CD4-positive, alpha-beta T cell treated with Interleukin-4 for 4 hours (primary cell): ENCODE measurements at regions not wholly inside any gene's neighbourhood (a gene's known extent, or its start where the extent isn't known, plus 50 kb on each side); places are given as distances from the start of the nearest gene placed in this dataset.

Experiments used
- DNase-seq: peaks from one replicate; pipeline ENCODE4 v3.0.0-alpha.2; 2020

DNA sequence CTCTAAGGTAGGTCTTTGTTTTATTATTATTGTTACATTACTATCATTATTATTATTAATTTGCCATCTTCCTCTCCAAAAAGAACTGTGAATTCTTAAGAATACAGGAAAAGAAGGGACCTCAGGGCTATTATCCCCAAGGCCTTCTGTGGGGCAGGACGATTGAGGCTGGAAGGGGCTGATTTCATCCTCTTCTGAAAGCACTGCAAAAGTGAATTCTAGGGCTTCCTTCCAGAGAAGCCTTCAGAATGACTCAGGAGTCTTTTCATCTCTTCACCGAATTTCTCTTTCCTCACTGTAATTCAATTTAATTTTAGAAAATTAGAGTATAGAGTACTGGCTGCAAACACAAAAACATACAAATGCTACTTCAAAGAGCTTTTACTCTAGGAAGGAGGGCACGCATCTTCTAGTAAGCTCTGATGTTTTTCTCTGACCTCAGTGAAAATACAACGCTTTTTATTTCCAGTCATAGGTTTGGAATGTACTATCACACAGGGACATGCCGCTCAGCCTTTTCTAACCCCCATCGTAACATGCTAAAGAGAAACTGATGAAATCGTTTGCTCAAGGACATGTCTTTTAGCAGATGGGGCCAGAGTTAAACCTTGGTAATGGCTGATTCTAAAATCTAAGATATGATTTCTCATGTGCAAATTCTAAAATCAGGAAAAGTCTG is 280.2 kb upstream of the PITRM1 start:
- DNase-seq = no peak

DNA sequence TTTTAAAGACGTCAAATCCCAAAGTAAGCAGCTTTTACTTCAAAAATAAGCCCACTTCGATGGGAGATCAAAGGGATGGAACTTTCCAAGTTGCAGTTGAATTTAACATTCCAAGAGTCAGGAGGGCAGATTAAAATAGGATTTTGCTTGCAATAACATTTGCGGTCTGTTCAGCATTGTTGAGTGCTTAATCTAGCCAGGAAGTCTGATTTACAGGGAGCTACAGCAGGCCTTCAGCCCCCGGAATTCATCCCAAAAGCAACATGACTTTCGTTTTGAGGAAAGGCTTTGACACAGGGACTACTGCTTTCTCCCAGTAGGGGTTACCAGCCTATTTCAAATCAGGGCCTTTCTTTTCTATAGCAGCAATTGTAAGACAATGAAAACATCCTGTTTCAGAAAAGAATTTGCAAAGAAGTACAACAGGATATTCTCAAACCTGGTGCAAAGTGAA is 279.6 kb upstream of the PITRM1 start:
- peak; percentile 20 for DNase-seq

DNA sequence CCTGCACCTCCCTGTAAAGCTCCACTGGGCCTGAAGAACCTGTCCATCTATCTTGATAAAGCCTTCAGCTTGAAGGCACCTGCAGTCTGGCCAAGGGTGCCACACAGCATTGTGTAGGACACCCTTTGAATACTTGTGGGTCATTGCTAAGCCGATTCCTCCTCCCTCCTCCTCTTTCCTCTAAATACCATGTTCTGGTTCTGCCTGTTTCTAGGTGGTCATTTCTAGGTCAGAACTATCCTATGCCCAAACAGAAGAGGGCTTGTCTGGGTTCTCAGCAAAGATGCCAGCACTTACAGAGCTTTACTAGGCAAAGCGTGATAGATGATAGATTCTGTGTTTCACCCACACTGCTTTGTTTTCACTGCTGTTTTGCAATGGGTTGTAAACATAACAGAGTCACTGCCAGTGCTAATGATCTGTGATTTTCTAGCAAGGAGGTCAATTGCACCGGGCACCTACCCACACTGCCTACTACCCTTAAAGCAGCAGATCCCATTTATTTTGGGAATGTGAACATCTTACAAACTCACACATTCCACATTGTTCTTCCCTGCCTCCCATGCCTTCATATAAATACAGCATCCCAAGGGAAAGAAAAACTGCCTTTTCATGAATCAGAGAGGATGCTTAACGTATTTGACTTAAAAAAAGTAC is 279.1 kb upstream of the PITRM1 start:
- DNase-seq = no peak

DNA sequence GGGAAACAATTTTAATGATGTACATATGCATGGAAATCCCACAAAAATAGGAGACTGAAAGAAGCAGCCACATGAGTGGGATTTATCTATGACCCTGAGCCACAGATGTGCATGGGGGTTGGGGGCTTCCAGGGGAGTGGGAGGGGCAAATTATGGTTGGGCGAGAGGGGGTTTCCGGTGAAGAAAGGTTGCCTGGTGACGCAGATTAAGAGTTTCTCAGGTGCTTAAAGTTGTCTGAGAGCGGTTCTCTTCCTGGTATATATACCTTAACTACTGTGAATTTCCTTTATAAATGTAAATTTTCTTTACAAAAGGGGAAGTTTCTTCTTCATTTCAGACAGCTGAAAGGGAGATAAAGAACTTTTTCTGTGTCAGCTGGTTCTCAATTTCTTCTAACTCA is 273.6 kb upstream of the PITRM1 start:
- DNase-seq = no peak

DNA sequence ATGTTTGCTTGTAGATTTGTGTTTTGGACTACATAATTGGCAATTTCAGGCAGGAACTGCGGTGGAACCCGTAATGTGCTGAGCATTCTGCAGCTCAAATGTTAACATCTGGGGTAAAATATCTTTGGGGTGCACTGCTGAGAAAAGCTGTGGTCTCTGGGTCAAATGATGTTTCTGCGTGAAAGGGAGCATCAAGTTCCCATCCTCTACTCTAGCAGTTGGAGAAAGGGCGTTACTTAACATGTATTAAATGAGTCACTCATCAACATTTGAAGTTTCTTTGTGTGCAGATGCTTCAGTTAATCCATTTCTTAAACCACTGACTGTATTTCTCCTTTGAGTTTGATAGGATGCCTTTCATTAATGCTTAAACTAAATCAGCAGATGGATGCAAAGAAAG is 273.1 kb upstream of the PITRM1 start:
- DNase-seq = no peak

DNA sequence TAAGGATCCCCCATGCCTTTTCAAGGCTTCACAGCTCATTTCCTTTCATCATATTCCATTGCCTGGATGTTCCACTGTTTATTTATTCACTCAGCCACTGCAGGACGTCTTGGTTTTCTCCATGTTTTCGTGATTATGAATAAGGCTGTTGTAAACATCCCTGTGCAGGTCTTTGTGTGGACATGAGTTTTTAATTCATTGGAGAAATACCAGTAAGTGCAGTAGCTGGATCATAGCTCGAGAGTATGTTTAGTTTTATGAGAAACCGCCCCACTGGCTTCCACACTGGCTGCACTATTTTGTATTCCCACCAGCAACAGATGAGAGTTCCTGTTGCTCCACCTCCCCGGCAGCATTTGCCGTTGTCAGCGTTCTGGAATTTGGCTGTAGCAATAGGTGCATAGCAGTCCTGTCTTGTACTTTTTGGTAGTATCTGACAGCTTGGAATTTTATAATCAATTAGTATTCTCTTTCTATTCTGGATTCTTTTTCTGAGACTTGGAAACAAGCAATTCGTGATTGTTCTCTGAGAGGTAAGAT is 269.9 kb upstream of the PITRM1 start:
- no peak for DNase-seq

DNA sequence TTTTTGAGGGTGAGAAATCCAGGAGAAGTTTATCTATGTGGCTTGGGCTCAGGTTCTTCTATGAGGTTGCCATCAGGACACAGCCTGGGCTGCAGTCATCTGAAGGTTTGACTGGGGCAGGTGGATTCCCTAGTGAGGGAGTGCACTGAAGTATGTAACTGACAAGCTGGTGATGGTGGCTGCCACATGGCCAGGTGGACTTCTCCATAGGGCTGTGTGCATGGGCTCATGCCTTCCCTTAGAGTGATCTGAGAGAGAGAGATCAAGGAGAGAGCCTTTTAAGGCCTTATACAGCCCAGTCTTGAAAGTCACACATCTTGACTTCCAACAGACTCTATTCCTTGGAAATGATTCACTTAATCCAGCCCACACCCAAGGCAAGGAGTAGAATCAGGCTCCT is 266.6 kb upstream of the PITRM1 start:
- DNase-seq = no peak

DNA sequence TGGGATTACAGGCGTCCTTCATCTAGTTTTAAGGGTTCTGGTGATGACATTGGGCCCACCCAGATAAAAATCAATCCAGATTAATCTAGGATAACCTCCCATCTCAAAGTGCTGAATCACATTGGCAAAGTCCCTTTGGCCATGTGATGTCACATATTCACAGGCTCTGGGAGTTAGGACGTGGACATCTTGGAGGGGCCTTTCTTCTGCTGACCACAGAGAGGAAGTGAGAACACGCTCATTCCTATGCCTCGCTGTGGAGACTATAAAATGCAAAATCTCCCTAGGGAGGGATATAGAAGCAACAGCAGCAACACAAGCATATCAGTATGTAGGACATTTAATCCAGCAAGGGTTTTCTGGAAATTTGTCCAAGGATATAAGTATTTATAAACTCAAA is 266.0 kb upstream of the PITRM1 start:
- DNase-seq = no peak

DNA sequence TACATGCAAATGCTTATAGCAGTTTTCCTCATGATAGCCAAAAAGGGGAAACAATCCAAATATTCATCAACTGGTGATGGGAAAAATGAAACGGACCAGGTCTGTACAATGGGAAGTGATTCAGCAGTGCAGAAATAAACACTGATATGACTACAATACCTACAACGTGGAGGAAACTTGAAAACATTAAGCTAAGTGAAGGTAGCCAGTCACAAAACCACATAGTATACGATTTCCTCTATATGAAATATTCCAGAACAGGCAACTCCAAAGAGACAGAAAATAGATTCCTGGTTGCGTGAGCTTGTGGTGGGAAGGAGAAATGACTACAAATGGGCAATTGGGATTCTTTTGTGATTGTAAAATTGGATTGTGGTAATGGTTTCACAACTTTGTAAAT is 263.1 kb upstream of the PITRM1 start:
- DNase-seq = no peak

DNA sequence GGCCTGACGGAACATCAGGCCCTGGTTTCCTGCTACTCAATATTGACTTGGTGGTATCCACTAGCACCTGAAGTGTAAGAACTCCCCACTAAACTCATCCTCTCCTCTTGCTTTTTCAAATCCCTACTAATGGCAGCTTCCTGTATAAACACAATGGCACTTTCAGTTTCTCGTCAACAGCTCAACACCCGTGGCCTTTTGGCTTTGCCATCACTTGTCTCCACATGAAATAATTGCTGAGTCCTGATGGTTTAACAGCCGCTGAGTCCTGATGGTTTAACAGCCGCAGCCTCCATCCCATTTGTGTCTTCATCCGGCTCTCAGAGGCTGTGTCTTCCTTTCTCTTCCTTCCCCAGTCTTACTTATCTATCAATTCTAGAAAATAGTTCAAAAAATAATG is 261.4 kb upstream of the PITRM1 start:
- DNase-seq = no peak

DNA sequence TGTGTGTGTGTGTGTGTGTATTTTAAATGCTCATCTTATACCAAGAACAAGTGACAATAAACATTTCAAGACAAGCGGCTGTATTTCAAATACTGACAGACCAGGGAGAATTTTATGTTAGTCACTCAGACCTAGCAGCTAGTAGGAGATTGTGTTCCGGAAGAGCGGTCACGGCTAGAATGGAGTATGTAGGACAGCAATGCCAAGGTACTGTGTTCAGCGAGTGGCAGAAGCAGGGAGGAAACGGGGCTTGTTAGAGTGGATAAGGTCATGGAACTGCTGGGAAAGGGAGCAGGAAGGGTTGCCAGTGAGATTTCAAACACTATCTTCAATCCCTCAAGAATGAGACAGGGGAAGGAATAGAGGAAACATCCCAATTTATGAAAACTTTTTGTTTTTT is 260.5 kb upstream of the PITRM1 start:
- DNase-seq = no peak

DNA sequence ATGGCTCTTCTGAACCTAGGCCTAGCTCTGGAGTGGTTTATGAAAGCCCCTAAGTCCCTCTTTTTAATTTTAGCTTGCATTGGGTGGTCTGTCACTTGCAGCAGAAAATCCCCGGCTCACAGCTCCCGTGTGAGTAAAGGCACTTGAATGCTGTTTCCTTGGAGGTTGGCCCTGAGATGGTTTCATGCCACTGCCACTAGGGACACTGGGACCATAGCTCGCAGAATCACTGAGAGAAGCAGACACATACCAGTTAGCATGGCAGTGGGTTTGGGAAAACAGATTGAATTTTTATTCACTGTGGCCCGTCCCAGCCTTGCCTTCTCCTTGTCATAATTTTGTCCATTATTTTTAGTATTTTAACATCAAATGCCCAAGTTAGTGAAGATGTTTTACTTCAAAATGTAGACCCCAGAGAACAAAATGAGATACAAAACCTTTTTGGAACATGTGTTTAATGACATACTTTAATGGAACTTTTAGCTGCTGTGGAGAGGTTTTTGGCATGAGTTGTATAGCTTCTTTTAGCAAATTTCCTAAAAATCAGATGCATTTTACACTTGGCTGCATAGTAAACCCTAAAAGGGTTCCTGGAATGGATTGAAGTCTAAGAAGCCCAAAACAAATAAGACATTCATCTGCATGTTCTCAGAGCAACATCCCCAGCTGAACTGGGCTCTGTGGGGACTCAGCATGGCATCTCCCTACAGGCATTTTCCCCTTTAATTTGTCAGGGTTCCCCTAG is 259.7 kb upstream of the PITRM1 start:
- DNase-seq = no peak

DNA sequence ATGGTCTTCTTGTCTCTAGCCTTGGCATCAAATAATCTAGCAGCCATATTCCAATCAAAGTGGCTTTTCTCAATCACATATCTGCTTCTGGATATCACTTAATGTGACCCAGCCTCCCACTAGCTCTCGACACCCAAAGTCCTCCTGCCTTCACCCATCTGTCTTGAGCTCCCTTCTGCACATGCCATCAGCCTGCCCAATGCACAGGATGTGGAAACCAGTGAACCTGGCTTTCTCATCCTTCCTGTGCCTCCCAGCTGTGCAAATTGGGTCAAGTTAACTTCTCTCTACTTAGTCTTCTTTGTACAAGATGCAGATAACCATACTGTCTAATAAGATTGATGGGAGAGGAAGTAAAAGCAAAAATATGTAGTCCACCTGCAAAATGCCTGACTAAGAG is 257.9 kb upstream of the PITRM1 start:
- no peak for DNase-seq

DNA sequence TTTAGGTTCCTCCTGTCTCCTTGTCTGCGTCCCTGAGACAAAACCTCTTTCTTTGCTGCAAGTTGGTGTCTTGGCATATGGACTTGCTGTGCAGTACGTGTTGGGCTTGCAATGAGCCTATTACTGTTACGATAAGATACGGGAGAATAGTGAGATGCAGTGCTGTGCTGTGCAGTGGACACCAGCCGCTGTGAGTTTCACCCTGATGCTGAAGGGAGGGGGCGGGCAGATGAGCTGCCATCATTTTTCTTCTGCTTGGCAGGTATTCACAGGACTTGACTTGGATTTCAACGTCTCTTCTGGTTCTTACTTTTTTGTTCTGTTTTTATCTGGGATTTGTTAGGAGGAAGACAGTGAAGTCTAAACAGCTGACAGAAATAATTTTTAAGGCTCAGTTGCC is 257.1 kb upstream of the PITRM1 start:
- DNase-seq = no peak

DNA sequence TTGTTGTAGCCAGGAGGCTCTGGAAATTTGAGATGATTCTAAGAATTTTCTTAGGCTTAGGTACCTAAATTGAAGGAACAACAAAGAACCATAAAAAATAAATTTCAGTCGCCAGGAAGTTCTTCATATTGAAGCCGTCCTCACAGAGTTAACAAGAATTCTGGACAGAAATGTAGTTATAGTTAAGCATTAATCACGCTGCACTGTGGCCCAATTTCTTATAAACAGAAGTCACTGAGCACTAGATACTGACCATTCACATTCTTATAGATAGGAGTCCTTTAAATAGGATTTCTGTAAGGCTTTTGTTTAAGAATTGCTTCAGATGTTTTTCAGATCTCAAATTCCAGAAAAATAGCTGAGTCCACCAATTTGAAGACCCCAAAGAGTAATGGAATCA is 256.2 kb upstream of the PITRM1 start:
- no peak for DNase-seq

DNA sequence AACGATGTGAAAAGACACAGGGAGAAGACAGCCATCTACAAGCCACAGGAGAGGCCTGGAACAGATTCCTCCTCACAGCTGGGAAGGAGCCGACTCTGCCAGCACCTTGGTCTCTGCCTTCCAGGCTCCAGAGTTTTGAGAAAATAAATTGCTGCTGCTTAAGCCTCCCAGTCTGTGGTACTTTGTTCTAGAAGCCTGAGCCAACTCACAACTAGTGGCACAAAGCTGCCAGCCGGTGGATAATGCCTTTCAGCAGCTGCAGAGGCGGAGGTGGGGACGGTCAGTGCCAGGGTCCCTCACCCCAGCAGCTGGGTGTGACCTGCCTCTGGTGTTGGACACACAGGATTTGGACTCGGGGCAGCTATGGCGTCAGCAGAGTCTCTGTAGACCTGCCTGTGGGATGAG is 255.4 kb upstream of the PITRM1 start:
- DNase-seq = no peak

DNA sequence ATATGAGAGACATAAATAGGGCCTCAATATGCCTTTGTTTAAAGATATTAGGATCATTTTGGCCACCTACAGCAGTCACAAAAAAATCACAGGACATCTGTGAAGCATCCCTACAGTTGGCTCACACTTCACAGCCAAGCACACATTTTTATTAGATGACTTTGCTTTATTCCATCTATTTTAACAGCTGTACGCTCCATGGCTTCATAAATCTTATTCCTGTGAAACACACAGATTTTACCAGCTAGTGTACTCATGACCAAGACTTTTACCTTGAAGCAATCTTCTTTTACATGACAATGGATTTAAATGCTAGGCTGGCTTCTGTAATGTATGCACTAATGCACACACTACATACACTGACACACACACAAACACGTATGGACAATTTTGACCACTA is 254.8 kb upstream of the PITRM1 start:
- DNase-seq = no peak

DNA sequence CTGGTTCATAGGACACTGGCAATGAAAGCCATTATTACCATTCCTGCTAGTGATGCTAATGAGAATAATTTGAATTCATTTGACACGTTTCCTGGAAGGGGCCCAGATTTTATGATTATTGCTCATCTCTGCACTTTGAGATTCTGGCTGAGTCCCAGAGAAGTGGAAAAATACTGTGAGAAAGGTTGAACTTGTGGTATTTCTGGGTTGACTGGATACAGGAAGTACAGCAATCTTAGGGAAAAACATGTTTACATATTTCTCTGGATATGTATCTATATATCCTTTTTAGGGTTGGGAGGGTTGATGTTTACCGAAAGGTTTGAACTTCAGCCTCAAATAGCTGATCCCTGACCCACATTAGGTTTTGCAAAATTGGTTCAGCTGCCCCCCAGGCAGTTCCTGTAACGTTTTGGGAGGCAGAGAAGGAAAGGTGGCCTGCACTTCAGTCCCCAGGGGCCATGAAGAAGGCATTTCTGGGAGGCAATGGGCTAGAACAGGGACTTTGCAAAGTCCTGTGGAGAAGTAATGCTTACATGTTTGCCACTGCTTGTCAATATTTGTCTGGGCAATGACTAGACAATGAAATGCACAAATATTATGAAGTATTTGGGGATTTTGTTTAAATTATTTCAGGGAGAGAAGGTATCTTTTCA is 253.7 kb upstream of the PITRM1 start:
- DNase-seq = no peak

DNA sequence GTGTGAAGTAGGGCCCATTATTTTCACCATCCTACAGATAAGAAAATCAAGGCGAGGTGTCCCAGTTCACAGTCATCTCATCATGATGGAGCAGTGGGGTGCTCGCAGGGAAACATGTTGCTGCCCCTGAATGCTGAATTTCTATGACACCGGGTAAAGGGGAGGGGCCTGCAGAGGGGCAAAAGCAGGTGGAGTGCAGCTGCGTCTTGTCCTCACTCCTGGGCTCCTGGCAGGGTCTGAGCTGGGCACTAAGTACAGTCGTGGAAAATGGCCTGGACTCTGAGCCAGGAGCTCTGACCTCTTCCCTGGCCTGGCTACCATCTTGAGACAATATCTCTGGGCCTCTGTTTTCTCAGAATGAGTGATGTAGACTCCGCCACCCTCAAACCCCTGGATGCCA is 253.1 kb upstream of the PITRM1 start:
- no peak for DNase-seq

DNA sequence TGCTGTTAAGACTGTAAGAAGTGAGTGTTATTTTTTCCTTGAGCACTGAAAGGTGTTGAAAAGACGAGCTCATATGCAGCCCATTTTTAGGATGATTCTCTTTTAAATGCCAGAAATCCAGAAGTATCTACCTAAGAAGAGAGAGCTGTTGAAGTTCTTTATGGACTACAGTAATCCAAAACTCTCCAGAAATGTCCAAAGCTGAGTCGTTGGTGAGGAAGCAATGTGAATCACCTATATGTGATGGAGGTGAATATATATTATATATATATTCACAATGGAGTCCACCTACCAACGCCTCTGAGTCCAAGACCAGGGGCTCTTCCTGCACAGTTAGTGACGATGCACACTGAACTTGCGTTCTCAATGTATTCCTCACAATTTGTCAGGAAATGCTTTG is 252.7 kb upstream of the PITRM1 start:
- DNase-seq = no peak

DNA sequence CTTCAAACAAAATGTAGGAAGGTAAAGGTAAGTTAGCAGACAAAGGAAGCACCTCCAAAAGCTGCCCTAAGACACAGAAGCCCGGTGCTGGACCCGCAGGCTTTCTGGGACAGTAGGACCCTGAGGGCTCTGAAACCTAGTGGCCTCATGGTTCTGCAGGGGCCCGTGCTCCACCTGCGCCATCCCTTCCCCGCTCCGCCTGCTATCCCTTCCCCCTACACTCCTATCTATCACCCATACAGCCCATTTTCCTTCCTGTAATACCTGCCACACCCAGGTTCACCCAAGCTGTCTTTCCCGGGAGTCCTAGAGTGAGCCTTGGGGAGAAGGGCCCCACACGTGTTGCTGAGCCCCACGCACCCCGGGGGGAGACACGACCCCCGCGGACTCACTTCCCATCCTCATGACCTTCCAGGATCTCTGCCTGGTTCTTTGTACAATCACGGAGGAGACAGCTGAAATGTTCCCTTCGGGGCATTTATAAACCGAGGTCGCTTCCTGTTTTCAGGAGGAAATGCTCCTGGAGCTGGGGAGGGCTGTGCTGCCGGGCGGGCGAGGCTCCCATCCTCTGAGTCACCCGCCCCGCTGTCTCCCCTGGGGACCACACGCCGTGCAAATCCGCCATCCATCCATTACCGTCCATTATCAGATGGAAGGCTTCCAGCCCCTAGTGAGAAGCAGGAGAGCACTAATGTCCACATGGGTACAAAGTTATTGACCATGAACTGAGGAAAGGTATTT is 251.7 kb upstream of the PITRM1 start:
- no peak for DNase-seq

DNA sequence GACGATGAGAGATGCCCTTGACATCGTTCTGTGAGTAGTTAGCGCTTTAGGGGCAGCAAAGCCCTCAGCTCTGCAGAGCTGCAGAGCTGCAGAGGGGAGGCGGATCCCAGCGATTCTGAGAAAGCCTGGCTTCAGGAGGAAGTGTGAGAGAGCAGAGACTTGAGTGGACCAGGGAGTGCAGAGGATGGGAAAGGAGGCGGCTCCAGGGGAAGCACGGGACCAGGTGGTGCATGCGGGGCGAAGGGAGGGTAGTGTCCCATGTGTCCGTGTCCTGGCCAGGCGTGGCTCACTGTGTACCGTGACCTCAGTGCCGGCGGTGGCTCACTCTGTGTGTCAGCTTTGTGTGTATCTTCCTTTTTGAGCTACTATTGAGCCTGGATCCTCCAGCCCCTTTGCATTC is 250.8 kb upstream of the PITRM1 start:
- no peak for DNase-seq

DNA sequence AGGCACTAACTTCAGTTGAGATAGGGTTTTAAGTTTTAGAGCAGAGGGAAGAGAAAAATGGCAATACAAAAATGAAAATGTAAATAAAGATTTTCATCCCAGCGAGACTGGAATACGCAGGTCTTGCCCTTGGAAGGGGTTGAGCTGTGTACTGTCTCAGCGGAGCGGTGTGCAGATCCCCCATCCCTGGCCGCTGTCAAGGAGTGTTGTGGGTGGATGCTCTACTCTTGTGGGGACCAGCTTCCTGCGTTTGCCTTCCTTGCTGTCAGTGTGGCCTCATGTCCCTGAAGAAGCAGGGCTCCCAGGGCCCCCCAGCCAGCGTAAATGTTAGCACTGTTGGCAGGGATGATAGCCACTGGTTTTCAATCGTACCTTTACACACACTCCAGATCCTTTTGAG is 249.7 kb upstream of the PITRM1 start:
- no peak for DNase-seq
